Stimulated activated CD8-positive, alpha-beta memory T cell treated with anti-CD3 and anti-CD28 coated beads, Interleukin-4, amount 100 ng/mL, for 48 hours (primary cell): ENCODE measurements at regions not wholly inside any gene's neighbourhood (a gene's known extent, or its start where the extent isn't known, plus 50 kb on each side); places are given as distances from the start of the nearest gene placed in this dataset.
"Not testable (repeated sequence)": the region's sequence is repeated elsewhere in the genome, so short reads cannot be mapped to it uniquely, and the experiment has no call there.

Experiments used
- DNase-seq: peaks from one replicate; pipeline ENCODE4 v3.0.0-alpha.2; 2020

DNA sequence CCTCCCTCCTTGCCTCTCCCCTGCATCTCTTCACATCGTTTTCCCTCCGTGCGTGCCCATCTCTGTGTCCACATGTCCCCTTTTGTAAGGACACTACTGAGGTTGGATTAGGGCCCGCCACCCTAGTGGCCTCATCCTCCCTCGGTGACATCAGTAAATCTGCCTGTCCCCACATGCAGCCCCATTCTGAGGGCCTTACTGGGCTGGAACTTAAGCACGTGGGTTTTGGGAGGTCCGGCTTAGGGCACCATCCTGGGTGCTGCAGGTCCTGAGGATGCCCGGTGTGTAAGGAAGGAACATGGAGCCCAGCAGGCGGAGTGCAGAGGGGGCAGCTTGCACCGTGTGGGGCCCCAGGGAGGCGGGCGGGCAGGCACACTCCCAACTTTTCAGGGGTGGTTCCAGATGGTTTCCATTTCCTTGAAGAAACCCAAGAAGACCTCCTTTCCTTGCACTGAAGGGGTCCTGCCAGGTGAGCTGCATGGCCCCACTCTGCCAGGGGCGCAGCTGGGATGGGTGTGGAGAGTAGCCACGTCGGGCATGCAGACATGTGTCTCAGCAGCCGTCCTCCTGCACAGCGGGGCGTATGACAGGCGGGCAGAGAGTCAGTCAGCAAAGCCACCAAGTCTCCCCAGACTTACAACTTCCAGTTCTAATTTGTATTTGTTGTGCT lies 329.9 kb downstream of the QKI start:
- no peak for DNase-seq

DNA sequence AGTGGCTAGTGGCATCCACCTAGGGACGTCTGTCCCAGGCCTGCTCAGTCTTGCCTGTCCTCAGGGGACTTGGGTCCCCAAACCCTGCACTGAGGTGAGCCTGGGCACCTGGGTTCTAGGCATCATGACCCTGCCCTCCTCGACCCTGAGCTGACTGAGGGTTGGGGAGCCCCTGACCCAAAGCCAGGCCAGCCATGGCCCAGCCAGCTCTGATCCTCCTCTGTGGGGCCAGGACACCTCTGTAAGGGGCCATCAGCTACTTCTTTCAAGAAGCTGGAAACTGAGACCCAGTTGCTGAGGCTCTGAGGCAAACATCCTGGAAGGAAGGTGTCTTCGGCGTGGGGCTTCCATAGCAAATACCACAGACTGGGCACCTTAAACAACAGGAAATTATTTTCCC lies 329.3 kb downstream of the QKI start:
- no peak for DNase-seq

DNA sequence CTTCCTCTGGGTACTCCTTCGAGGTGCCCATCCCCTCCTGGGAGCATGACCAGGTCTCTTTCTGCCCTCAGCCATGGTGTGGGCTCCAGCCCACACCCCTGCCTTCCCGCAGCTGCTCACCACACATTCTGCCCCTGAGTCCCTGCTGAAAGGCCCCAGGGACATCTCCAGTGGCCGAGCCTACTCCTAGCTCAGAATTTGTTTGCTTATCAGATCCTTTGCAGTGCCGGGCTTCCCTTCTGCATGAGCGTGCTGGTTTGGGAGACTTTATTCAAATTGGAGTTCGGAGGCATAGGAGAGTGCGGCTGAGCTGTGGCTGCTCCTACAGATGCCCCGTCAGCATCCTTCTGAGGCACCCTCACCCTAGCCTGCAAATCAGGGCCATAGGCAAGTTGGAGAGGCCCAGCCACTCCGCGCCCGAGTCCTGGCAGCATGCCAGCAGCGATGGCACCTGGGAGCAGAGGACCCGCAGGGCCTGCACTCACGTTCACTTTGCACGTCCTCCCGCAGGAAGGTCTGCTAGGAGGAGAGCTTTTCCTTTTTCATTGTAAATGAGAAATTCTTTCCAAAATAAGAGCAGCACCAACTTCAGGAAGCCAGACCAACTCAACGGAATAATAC lies 327.3 kb downstream of the QKI start:
- DNase-seq, result no peak

DNA sequence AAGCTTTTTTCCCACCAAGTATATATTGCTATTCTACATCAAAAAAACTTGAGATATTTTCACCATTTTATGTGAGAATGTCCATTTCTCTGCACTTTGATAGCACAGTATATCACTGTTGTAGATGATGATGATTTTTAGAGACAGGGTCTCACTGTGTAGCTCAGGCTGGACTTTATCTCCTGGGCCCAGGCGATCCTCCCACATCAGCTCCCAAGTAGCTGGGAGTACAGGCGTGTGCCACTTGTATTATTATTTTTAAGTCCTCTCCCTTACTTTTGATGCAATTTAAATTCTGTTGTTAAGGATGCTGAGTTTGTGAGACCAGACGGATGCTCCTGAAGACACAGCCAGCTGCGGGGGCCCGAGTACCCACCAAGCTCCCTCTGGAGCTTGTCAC lies 326.8 kb downstream of the QKI start:
- no peak for DNase-seq

DNA sequence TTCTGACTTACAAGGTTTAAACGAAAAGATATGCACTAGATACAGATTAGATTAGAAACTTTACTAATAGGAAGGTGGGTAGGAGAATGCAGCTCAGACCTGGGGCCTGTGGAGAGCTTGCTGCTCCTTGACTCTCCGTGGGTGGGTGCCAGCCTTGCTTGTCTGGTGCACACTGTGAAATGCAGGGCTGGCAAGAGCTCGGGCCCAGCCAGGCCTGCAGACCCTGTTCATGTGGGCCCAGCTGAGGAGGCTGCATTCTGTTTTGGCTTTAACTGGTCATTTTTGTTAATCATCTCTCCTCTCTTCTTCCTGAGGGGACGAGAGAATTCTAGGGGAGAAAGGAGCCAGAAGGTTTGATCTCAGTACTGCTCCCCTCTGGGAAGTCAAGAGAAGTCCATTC lies 325.4 kb downstream of the QKI start:
- no peak for DNase-seq

DNA sequence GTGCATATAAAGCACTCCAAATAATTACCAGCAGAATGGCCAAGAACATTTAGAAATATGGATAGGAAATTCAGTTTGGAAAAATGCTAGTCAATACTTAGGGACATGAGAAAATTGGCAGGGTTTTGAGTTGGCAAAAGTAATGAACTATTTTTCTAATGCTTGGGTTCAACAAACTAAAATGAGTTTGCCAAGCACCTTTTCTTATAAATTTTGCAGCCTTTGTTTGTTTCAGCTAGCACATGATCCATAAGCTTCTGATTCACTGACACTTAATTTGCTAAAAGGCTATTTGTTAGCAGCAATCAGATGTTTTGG lies 324.8 kb downstream of the QKI start:
- DNase-seq, result no peak

DNA sequence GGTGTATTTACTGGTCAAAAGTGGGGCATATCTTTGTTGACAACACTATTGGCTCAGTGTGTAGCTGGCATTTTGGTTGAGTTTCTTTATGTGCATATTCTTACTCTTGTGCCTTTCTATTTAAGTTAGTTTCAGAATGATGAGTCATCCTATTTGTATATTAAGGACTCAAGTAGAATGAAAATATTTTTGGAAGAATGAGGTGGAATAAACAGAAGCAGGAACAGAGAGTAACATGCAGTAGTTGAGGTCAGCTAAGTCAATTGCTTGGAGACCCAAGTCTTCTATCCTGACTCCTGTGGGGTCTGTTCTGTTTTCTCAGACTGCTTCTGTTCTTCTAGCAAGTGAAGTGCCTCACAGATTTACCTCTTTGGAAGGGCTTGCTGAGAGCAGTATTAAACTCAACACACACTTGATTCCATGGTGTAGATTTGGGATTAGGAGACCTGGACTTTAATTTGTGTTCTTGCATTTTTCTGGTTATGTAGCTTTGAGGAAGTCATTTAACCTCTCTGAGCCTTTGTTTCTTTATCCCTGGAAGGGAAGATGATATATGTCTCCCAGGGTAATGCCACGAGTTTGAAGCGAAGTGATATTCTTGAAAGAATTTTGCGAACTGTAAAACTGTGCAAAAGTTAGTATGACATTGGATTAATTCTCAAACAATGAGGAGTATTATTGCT lies 324.3 kb downstream of the QKI start:
- DNase-seq, result no peak

DNA sequence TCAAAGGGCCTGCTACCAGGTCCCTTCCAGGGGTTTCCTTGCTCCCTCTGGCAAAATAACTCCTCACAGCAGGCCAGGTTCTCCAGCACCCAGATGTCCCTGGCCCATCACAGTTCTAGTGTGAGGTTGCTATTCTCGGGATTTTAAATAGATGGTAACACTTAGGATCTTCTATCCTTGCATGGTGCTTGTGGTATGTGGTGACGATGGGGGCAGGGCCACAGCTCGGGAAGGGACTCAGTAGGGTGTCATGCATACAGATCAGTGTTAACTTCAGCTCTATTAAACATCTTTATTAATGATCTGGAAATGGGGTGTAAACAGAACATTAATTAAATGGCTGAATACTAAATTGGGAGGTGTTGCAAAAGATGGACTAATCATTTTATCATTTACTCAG lies 323.8 kb downstream of the QKI start:
- no peak for DNase-seq

DNA sequence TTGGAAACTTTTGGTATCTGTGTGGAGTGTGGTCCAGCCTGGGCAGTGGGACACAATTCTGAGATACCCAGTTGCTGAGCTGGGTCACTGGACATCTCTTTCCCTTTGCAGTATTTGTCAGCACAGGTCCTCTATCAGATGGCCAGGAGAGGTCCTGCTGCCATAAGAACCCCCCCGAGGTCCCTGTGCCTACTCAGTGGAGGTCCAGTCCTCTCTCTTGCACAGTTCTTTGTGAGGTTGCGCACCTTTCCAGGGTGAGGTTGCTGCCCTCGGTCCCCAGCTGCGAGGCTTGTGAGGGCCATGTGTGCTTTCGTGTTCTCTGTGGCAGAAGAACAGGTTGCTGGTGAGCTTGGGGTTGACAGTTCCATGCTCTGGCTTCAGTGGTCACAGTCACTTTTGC lies 320.6 kb downstream of the QKI start:
- DNase-seq, result no peak

DNA sequence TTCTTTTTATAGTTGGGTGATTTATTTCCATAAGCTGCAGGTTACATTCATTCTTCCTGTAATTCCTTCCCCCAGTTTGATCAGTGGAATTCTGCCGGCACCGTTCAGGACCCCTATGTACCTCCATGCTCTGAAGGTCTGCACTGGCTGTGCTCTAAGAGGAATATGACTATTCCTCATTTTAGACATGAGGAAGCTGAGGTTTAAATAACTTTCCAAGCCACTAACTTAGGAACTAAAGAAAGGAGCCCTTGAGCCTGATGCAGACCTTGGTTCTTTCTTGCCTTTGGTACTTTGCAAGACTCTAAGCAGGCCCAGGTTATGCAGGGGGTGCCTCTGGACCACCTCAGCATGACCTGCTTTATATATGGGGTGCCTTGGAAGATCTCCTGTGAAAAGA lies 318.5 kb downstream of the QKI start:
- DNase-seq, result no peak

DNA sequence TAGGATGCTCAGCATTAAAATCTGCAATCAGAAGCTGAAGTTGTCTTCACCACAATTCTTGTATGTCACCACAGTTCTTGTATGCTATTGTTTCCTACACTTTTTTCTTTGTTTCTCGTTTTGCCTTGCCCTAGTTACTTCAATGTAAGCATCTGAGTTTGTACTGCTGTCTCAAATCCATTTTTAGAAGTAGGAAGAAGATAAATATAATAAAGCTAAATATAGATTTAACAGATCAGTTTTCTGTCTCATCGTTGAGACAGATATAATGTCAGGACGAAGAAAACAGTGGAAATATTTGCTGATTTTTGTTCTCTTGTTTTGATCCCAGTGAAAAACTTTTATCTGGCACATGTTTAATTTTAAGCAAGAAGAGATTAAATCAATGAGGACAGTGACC lies 318.0 kb downstream of the QKI start:
- no peak for DNase-seq

DNA sequence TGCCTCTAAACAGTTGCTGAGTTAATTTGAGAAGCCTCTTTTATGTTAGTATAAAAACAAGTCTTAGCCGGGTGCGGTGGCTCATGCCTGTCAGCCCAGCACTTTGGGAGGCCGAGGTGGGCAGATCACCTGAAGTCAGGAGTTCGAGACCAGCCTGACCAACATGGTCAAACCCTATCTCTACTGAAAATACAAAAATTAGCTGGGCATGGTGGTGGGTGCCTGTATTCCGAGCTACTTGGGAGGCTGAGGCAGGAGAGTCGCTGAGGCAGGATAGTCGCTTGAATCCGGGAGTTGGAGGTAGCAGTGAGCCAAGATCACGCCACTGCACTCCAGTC lies 317.5 kb downstream of the QKI start:
- DNase-seq, result not testable (repeated sequence)

DNA sequence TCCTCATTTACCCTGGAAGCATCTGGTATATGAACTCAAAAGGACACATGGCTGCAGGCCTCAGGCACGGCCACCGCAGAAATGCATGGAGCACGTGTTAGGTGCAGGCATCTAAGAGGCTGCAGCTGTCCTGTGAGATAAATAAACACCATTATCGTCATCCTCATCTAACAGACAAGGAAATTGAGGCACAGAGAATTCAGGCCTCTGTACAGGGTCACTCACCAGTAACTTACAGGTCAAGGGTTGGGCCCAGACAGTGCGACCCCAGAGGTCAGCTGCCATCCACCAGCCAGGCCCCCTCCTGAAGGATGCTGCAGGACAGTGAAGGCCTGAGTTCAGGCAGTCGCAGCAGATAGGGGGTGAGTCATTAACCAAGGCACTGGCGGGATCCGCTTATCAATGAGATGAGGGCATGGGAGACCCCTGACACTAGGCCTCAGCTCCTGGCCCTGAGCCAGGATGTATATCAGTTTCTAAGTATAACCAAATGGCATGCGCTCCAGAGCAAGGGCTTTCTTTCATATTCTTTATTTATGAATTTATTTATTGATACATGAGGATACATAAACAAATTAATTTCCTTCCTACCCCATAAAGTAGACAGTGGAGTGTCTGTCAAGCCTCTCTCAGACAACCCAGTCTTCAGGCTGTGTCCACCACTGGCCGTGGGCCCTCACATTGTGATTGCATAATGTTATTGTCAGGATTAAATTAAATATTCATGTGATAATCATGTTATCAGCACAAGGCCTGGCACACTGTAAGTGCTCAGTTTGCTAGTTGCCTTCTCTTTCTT lies 316.9 kb downstream of the QKI start:
- DNase-seq, result no peak

DNA sequence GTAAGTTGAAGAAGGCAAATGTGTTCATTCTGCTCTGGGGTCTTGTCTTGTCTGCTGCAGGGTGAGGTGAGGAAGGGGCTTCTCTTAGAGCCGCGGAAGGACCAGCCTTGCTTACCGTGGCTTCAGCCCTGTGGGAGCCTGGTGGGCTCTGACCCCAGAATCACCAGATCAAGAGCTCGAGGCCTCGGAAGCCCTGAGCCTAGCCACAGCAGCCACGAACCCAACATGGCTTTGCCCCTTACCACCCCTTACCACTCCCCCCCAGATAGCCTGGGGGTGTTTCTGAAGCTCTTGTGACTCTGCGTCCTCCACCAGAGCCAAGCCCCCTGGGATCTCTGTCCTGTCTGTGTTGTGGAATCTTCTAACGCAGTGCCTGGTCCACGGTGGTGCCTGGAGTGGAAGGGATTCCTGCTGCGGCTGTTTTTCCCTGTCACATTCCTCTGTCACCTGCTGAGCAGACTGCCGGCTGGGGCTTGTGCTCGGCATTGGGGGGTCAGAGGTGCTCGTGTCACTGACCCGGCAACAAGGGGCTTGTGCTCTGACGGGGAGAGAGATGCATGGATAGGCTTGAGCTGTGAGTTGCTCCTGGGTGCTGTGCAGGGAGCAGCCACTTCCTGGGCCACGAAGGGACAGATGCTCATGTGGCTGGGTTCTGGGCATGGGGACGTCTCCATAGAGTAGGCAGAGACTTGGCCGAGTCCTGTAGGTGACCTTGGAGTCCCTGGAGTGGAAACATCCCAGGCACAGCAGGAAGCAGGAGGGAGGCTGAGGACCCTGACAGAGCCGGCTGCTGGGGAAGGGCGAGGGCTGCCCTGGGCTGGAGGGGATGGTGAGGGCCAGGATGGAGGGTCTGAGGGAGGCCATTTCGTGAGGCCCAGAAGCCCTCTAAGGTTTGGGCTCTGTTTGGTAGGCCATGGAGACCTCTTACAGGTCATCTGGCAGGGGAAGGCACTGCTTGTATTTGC lies 316.0 kb downstream of the QKI start:
- DNase-seq, result no peak

DNA sequence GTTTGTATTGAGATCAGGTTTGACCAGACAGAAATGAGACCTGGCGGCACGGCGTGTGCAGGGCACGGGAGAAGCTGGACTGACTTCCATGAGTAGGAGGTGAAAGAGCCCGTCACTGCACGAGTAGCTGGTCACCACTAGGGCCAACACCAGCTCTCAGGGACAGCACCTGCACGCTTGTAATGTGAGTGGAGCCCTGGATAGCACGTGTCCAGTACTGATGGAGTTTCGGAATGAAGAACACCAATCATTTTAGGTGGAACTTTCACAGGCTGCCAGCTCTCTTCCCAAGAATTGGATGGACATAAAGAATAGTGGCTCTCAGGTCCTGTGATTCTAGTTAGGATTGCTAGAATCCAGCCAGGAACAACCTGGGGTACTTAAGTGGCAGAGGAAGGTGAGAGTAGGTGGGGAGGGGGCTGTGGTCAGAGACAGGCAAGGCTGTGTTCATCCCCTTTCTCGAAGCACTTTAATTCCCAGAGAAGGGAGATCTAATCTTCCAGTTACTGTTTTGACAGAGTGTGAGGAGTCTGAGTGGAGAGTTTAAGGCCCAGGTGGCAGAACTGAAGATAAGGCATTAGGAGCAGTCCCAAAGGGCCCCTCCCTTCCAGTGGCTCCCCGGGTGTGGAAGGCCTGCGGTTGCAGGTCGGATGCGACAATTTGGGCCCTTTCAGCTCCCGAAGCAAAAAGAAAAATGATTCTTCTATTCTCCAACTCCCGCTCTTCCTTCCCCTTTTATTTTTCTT lies 314.8 kb downstream of the QKI start:
- DNase-seq, result no peak

DNA sequence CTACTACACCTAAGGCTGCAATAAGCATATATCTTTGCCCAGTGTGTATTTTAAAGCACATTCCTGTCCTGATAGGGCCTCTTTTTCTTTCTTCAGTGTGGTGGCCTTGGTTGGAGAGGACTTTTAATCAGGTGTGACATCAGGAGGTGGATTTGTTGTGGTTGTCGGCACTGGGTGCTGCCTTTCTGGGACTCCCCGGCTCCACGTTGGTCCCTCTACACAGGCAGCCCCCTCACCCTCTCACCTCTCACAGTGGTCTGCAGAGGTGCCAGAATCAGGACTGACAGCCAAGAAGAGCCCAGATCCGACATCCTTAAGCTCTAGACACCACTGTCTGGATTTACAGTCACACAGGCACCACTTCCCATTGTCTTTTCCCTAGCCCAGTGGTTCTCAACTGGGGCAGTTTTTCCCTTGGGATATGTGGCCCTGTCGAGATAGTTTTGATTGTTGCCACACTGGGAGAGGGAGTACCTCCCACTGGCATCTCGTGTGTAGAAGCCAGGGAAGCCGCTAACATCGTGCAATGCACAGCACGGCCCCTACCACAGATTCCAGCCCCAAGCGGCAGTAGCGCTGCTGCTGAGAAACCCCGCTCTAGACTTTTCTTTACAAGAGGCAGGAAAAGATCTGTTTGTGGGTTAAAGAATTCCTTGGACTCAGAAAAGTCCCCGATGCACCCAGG lies 314.1 kb downstream of the QKI start:
- no peak for DNase-seq

DNA sequence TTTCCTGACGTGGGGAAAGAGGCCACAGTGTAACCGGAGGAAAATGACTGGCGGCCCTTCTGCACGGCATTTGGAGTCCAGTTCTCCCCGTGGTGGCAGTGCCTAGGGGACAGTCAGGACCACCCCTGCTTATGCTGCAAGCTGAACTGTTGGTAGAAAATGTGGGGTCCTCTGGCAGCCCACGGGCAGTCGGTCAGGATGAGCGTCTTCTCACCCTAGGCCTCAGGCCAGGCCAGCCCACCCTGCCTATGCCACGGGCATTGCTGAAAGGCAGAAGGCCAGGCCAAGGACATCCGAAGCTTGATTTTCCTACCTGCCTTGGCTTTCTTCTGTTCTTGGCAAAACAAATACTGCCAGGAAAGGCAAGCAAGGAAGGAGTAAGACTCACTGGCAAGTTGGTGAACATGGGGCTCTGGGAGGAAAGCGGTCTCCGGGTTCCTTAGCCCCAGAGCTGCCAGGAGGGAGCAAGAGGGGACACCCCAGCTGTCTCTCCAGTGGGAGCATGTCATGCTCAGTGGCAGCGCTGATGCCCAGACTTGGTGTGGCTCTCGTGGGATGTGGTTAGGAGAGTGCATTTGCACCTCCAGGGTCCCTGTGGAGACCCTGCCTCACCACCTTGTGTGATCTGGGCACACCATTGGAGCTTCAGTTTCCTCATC lies 311.6 kb downstream of the QKI start:
- DNase-seq, result no peak

DNA sequence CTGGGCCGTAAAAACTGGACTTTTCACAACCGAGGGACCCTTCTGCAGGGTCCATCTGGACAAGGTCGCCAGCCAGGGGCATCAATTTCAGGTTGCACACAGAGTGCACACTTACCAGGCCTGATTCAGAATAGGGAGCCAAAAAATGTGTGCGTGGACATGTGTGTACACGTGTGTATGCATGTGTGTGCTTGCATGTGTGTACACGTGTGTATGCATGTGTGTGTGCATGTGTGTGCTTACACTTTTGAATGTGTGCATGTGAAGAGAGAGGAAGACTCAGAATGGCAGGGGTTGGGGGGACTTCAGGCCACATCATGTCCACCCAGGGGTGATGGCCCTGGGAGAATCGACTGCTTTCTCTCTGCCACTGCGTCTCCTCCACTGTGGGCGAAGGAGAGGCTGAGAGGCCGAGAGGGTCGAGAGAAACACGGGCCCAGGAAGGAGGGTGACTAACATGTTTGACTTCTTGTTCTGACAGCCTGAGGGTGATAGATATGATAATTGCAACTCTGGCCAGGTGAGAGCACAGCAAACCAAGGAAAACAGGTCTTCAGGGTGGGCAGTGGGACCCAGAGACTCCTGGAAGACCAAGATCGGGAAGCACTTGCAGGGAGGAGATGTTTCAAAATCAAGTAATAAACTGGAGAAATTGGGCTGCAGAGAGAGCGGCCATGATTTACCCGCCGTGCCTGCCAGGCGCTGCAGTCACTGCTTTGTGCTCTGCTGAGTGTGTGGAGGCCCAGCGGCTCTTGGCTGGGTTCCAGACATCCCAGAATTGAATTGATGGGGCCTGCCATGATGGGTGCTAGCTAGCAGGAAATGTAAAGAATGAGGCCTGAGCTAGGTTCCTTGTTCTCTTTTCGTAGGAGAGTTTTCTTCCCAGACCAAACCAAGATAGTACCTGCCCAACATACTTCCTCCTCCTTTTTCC lies 310.8 kb downstream of the QKI start:
- no peak for DNase-seq

DNA sequence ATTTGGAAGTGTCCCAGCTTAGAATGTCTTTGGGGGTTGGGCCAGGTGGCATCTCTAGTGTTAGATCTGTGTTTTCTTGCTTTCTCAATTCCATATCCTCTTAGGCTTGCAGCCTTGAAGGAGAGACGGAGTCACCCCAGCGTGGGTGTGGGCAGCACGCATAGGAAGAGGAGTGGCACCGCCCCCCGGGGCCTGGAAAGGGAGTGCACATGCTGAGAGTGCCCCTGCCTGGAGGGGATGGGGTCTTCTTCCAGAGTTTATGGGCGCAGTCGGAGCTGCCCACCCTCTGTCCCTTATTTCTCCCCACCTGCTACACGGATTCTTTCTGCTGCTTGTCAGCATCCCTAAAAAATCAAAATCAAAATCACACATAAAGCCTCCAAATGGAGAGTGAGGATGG lies 309.7 kb downstream of the QKI start:
- DNase-seq, result no peak

DNA sequence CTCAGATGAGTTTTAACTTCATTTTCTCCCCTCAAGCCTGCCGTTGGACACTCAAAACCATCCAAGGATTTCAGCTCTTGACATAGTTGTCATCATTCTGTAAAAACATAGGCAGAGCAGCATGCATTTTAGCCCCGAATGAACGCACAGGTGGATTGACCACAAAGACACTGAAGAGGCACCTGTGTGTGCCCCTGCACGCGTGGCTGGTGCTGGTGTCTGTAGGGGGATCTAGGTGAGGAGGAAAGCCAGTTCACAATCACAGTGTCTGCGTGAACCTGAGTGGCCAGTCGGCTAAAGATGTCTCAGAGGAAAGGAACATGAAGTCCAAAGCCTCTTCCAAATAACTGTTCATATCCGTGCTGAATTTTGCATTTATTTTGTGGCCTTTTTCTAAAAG lies 309.2 kb downstream of the QKI start:
- DNase-seq, result no peak
